ENCODE measurements at regions not wholly inside any gene's neighbourhood (a gene's known extent, or its start where the extent isn't known, plus 50 kb on each side); places are given as distances from the start of the nearest gene placed in this dataset.

- Histone ChIP-seq H3K27ac (ENCODE audit: low read depth, low read length) (no peak overlapping the region), H2BK15ac (replicated peaks; ENCODE audit: low read depth) (no peak overlapping the region), H3K23ac (ENCODE audit: low read length) (no peak overlapping the region), H2BK120ac (ENCODE audit: low read depth, low read length) (no peak overlapping the region), H3K4me1 (ENCODE audit: control insufficient read depth, low read depth, low read length) (peaks cover 1% of the 10 kb centered on the region), H3K18ac (ENCODE audit: low read length) (no peak overlapping the region), H2AK5ac (ENCODE audit: low read length) (no peak overlapping the region), H3K56ac (ENCODE audit: low read length) (no peak overlapping the region), H3K79me2 (ENCODE audit: control insufficient read depth, insufficient read depth, low read length) (no peaks in the 10 kb centered on the region), H3K4me2 (ENCODE audit: low read length) (no peak overlapping the region), H3K27me3 (ENCODE audit: insufficient read depth, low read length, poor library complexity) (no peaks in the 10 kb centered on the region), H4K8ac (ENCODE audit: low read depth, low read length) (no peak overlapping the region), H4K5ac (ENCODE audit: low read length) (no peak overlapping the region), H3K4ac (ENCODE audit: low read depth, low read length) (no peak overlapping the region), H2BK5ac (ENCODE audit: low read length) (no peak overlapping the region), H3K4me3 (ENCODE audit: low read length) (no peak overlapping the region), H3K9ac (ENCODE audit: low read length) (no peak overlapping the region), H3K36me3 (ENCODE audit: control insufficient read depth, insufficient read depth, low read length) (no peaks in the 10 kb centered on the region), H3K79me1 (ENCODE audit: low read length) (no peaks in the 10 kb centered on the region)
- no peak for DNase-seq
- no CpG with 5 or more reads among the region's 4 CpGs for WGBS (ENCODE audit: extremely low coverage, insufficient coverage, low lambda C conversion rate)
These were observed 268.2 kb upstream of the HABP2 start for GRCh38 chr10:113284635-113285034.

DNA sequence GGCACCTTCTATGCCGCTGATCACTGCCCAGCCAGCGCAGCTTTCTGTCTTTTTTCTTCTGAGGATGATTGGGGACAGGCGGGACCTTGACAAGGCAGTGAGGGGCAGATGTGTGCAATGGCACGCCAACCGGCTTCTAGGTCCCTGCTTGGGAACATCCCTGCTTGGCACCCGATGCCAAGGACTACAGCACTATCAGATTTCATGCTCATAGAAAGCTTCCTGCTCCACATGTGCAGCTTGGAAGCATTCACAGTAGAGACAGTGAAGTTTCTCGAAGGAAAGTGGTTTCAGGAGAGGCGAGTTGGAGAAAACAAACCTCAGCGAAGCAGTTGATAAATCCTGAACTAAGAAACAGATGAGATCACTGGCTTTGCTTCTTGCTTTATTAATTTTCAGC is 267.5 kb upstream of the HABP2 start:
- no peak overlapping the region for H3K4me3 ChIP-seq (ENCODE audit: low read length)
- no peak overlapping the region for H3K4me2 ChIP-seq (ENCODE audit: low read length)
- H2BK5ac ChIP-seq (ENCODE audit: low read length): no peak overlapping the region
- WGBS (ENCODE audit: extremely low coverage, insufficient coverage, low lambda C conversion rate): no CpG with 5 or more reads among the region's 9 CpGs
- no peak overlapping the region for H3K56ac ChIP-seq (ENCODE audit: low read length)
- peaks cover 4% of the 10 kb centered on the region for H3K4me1 ChIP-seq (ENCODE audit: control insufficient read depth, low read depth, low read length)
- no peak for DNase-seq
- H3K79me2 ChIP-seq (ENCODE audit: control insufficient read depth, insufficient read depth, low read length): no peaks in the 10 kb centered on the region
- H2AK5ac ChIP-seq (ENCODE audit: low read length): no peak overlapping the region
- no peak overlapping the region for H3K23ac ChIP-seq (ENCODE audit: low read length)
- no peak overlapping the region for H3K4ac ChIP-seq (ENCODE audit: low read depth, low read length)
- H3K27me3 ChIP-seq (ENCODE audit: insufficient read depth, low read length, poor library complexity): no peaks in the 10 kb centered on the region
- H2BK15ac ChIP-seq (replicated peaks; ENCODE audit: low read depth): no peak overlapping the region
- no peak overlapping the region for H3K18ac ChIP-seq (ENCODE audit: low read length)
- no peak overlapping the region for H4K8ac ChIP-seq (ENCODE audit: low read depth, low read length)
- H2BK120ac ChIP-seq (ENCODE audit: low read depth, low read length): no peak overlapping the region
- no peak overlapping the region for H4K5ac ChIP-seq (ENCODE audit: low read length)
- H3K79me1 ChIP-seq (ENCODE audit: low read length): no peaks in the 10 kb centered on the region
- no peaks in the 10 kb centered on the region for H3K36me3 ChIP-seq (ENCODE audit: control insufficient read depth, insufficient read depth, low read length)
- no peak overlapping the region for H3K9ac ChIP-seq (ENCODE audit: low read length)
- no peak overlapping the region for H3K27ac ChIP-seq (ENCODE audit: low read depth, low read length)

DNA sequence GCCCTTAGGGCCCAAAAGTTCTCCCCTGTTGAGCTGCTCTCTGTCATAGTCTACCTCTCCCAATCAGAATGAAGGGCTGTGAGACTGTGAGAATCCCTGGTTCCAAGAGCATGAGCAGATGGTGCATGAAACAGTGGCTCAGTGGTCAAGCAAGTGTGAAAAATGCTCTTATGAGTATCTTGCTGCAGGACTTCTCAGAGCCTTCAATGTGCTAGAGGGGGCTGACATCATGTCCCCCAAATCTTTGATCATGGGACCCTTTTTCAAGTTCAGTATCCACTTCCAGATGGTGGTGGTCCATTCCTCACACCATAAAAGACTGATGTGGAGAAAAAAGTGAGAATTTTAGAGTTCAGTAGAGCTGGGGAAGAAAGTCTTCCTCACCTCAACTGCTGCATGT is 265.3 kb upstream of the HABP2 start:
- Histone ChIP-seq H3K4me2 (ENCODE audit: low read length) (no peak overlapping the region), H3K79me2 (ENCODE audit: control insufficient read depth, insufficient read depth, low read length) (no peaks in the 10 kb centered on the region), H3K27me3 (ENCODE audit: insufficient read depth, low read length, poor library complexity) (no peaks in the 10 kb centered on the region), H3K56ac (ENCODE audit: low read length) (no peak overlapping the region), H2BK120ac (ENCODE audit: low read depth, low read length) (no peak overlapping the region), H3K4me1 (ENCODE audit: control insufficient read depth, low read depth, low read length) (peaks cover 4% of the 10 kb centered on the region), H2AK5ac (ENCODE audit: low read length) (no peak overlapping the region), H3K36me3 (ENCODE audit: control insufficient read depth, insufficient read depth, low read length) (no peaks in the 10 kb centered on the region), H2BK15ac (replicated peaks; ENCODE audit: low read depth) (no peak overlapping the region), H4K8ac (ENCODE audit: low read depth, low read length) (no peak overlapping the region), H3K23ac (ENCODE audit: low read length) (no peak overlapping the region), H3K9ac (ENCODE audit: low read length) (no peak overlapping the region), H3K79me1 (ENCODE audit: low read length) (no peaks in the 10 kb centered on the region), H3K4me3 (ENCODE audit: low read length) (no peak overlapping the region), H3K4ac (ENCODE audit: low read depth, low read length) (no peak overlapping the region), H4K5ac (ENCODE audit: low read length) (no peak overlapping the region), H2BK5ac (ENCODE audit: low read length) (no peak overlapping the region), H3K27ac (ENCODE audit: low read depth, low read length) (no peak overlapping the region), H3K18ac (ENCODE audit: low read length) (no peak overlapping the region)
- DNase-seq: no peak

DNA sequence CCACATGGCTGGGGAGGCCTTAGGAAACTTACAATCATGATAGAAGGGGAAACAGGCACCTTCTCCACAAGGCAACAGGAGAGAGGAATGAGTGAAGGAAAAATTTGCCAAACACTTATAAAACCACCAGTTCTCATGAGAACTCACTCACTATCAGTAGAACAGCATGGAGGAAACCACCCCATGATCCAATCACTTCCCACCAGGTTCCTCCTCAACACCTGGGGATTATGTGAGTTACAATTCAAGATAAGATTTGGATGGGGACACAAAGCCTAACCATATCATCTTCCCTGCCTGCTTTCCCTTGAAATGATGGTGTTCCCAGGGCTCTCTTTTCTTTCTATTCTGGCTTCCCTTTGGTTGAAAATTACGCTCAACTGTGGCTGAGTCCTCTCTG is 262.7 kb upstream of the HABP2 start:
- peak; percentile 88 for DNase-seq
- no peaks in the 10 kb centered on the region for H3K79me2 ChIP-seq (ENCODE audit: control insufficient read depth, insufficient read depth, low read length)
- WGBS (ENCODE audit: extremely low coverage, insufficient coverage, low lambda C conversion rate): no CpG with 5 or more reads among the region's 1 CpG
- no peak overlapping the region for H3K56ac ChIP-seq (ENCODE audit: low read length)
- H4K8ac ChIP-seq (ENCODE audit: low read depth, low read length): no peak overlapping the region
- H3K9ac ChIP-seq (ENCODE audit: low read length): no peak overlapping the region
- no peak overlapping the region for H3K23ac ChIP-seq (ENCODE audit: low read length)
- no peaks in the 10 kb centered on the region for H3K79me1 ChIP-seq (ENCODE audit: low read length)
- H2BK120ac ChIP-seq (ENCODE audit: low read depth, low read length): no peak overlapping the region
- no peak overlapping the region for H3K4me2 ChIP-seq (ENCODE audit: low read length)
- no peak overlapping the region for H3K4me3 ChIP-seq (ENCODE audit: low read length)
- no peak overlapping the region for H4K5ac ChIP-seq (ENCODE audit: low read length)
- H3K4me1 ChIP-seq (ENCODE audit: control insufficient read depth, low read depth, low read length): peaks cover 4% of the 10 kb centered on the region
- H3K36me3 ChIP-seq (ENCODE audit: control insufficient read depth, insufficient read depth, low read length): no peaks in the 10 kb centered on the region
- no peak overlapping the region for H3K18ac ChIP-seq (ENCODE audit: low read length)
- H3K27ac ChIP-seq (ENCODE audit: low read depth, low read length): no peak overlapping the region
- H3K27me3 ChIP-seq (ENCODE audit: insufficient read depth, low read length, poor library complexity): no peaks in the 10 kb centered on the region
- no peak overlapping the region for H3K4ac ChIP-seq (ENCODE audit: low read depth, low read length)
- no peak overlapping the region for H2BK5ac ChIP-seq (ENCODE audit: low read length)
- no peak overlapping the region for H2AK5ac ChIP-seq (ENCODE audit: low read length)
- H2BK15ac ChIP-seq (replicated peaks; ENCODE audit: low read depth): no peak overlapping the region

GRCh38 chr10:113291413-113291812 is 261.4 kb upstream of the HABP2 start:
- no peak overlapping the region for H2BK120ac ChIP-seq (ENCODE audit: low read depth, low read length)
- no peak overlapping the region for H3K23ac ChIP-seq (ENCODE audit: low read length)
- peaks cover 4% of the 10 kb centered on the region for H3K4me1 ChIP-seq (ENCODE audit: control insufficient read depth, low read depth, low read length)
- no peak overlapping the region for H3K4ac ChIP-seq (ENCODE audit: low read depth, low read length)
- H2BK5ac ChIP-seq (ENCODE audit: low read length): no peak overlapping the region
- DNase-seq: no peak
- H2BK15ac ChIP-seq (replicated peaks; ENCODE audit: low read depth): no peak overlapping the region
- H3K27ac ChIP-seq (ENCODE audit: low read depth, low read length): no peak overlapping the region
- no peaks in the 10 kb centered on the region for H3K79me2 ChIP-seq (ENCODE audit: control insufficient read depth, insufficient read depth, low read length)
- H3K36me3 ChIP-seq (ENCODE audit: control insufficient read depth, insufficient read depth, low read length): no peaks in the 10 kb centered on the region
- H4K8ac ChIP-seq (ENCODE audit: low read depth, low read length): no peak overlapping the region
- no peaks in the 10 kb centered on the region for H3K27me3 ChIP-seq (ENCODE audit: insufficient read depth, low read length, poor library complexity)
- no peak overlapping the region for H4K5ac ChIP-seq (ENCODE audit: low read length)
- H3K4me3 ChIP-seq (ENCODE audit: low read length): no peak overlapping the region
- WGBS (ENCODE audit: extremely low coverage, insufficient coverage, low lambda C conversion rate): 100% methylated on average over 1 of the region's 2 CpGs
- no peak overlapping the region for H3K4me2 ChIP-seq (ENCODE audit: low read length)
- H3K18ac ChIP-seq (ENCODE audit: low read length): no peak overlapping the region
- H3K9ac ChIP-seq (ENCODE audit: low read length): no peak overlapping the region
- no peak overlapping the region for H3K56ac ChIP-seq (ENCODE audit: low read length)
- H2AK5ac ChIP-seq (ENCODE audit: low read length): no peak overlapping the region
- H3K79me1 ChIP-seq (ENCODE audit: low read length): no peaks in the 10 kb centered on the region

DNA sequence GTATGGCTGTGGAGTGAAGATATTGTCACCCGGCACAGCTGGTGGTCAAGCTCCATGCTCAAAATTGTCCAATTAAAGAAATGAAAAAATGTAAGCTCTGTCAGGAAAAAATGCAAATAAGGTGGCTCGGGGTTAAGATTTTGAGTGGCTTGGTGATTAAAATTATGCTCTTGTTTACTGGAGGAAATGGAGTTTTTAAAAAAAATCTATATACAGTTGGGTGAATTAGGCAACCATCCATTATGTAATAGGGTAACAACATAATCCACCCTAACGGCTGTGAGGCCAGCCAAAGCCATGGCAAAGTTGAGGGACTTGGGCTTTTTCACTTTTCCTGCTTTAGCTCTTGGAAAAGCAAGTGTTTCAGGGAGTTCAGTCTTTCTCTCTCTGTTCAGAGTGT is 260.8 kb upstream of the HABP2 start:
- Histone ChIP-seq H3K4ac (ENCODE audit: low read depth, low read length) (no peak overlapping the region), H3K79me1 (ENCODE audit: low read length) (no peaks in the 10 kb centered on the region), H4K8ac (ENCODE audit: low read depth, low read length) (no peak overlapping the region), H2AK5ac (ENCODE audit: low read length) (no peak overlapping the region), H3K56ac (ENCODE audit: low read length) (no peak overlapping the region), H3K36me3 (ENCODE audit: control insufficient read depth, insufficient read depth, low read length) (no peaks in the 10 kb centered on the region), H3K23ac (ENCODE audit: low read length) (no peak overlapping the region), H2BK5ac (ENCODE audit: low read length) (no peak overlapping the region), H2BK15ac (replicated peaks; ENCODE audit: low read depth) (no peak overlapping the region), H3K79me2 (ENCODE audit: control insufficient read depth, insufficient read depth, low read length) (no peaks in the 10 kb centered on the region), H2BK120ac (ENCODE audit: low read depth, low read length) (no peak overlapping the region), H3K4me3 (ENCODE audit: low read length) (no peak overlapping the region), H3K9ac (ENCODE audit: low read length) (no peak overlapping the region), H3K27ac (ENCODE audit: low read depth, low read length) (no peak overlapping the region), H3K4me2 (ENCODE audit: low read length) (no peak overlapping the region), H3K18ac (ENCODE audit: low read length) (no peak overlapping the region), H4K5ac (ENCODE audit: low read length) (no peak overlapping the region), H3K27me3 (ENCODE audit: insufficient read depth, low read length, poor library complexity) (no peaks in the 10 kb centered on the region), H3K4me1 (ENCODE audit: control insufficient read depth, low read depth, low read length) (peaks cover 4% of the 10 kb centered on the region)
- DNase-seq: no peak
- no CpG with 5 or more reads among the region's 3 CpGs for WGBS (ENCODE audit: extremely low coverage, insufficient coverage, low lambda C conversion rate)

Measured in mesendoderm (in vitro differentiated cells).